ENCODE measurements at regions not wholly inside any gene's neighbourhood (a gene's known extent, or its start where the extent isn't known, plus 50 kb on each side); places are given as distances from the start of the nearest gene placed in this dataset.
"Not testable (repeated sequence)": the region's sequence is repeated elsewhere in the genome, so short reads cannot be mapped to it uniquely, and the experiment has no call there.

GRCh38 chr10:21421794-21422193, 103.7 kb downstream of the SKIDA1 start:
- Mint-ChIP-seq H3K9me3 (ENCODE audit: unreplicated experiment) (peaks cover 2% of the 10 kb centered on the region), H3K4me3 (ENCODE audit: unreplicated experiment) (no peak overlapping the region), H3K4me1 (ENCODE audit: low read depth, unreplicated experiment) (no peaks in the 10 kb centered on the region), H3K27me3 (ENCODE audit: unreplicated experiment) (no peaks in the 10 kb centered on the region), H3K27ac (ENCODE audit: unreplicated experiment) (no peak overlapping the region), H3K36me3 (ENCODE audit: unreplicated experiment) (no peaks in the 10 kb centered on the region)
- TF ChIP-seq, protein P1, sequence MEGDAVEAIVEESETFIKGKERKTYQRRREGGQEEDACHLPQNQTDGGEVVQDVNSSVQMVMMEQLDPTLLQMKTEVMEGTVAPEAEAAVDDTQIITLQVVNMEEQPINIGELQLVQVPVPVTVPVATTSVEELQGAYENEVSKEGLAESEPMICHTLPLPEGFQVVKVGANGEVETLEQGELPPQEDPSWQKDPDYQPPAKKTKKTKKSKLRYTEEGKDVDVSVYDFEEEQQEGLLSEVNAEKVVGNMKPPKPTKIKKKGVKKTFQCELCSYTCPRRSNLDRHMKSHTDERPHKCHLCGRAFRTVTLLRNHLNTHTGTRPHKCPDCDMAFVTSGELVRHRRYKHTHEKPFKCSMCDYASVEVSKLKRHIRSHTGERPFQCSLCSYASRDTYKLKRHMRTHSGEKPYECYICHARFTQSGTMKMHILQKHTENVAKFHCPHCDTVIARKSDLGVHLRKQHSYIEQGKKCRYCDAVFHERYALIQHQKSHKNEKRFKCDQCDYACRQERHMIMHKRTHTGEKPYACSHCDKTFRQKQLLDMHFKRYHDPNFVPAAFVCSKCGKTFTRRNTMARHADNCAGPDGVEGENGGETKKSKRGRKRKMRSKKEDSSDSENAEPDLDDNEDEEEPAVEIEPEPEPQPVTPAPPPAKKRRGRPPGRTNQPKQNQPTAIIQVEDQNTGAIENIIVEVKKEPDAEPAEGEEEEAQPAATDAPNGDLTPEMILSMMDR (IDR thresholded peaks at IDR 0.05; ENCODE audit: partially characterized antibody, unreplicated experiment): no peak
- DNase-seq: no peak

DNA sequence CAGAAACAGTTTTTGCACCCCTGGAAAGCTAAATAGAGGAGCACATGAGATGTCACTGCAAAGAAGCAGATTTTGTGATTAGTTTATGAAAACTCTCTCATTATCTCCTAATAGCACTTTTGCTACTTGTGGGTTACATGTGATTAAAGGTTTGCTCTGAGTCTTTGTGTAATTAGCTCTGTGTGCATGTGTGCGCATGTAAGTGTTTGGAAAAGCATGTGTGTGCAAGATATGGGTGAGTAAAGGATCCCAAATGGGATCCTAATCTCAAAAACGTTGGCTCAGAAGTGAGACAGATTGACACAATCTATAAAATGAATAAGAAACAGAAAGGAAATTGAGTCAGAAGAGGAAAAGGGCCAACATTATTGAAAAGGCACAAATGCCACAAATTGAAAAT, 104.5 kb downstream of the SKIDA1 start:
- Mint-ChIP-seq H3K4me1 (ENCODE audit: low read depth, unreplicated experiment) (no peaks in the 10 kb centered on the region), H3K9me3 (ENCODE audit: unreplicated experiment) (no peaks in the 10 kb centered on the region), H3K36me3 (ENCODE audit: unreplicated experiment) (no peaks in the 10 kb centered on the region), H3K27ac (ENCODE audit: unreplicated experiment) (no peak overlapping the region), H3K27me3 (ENCODE audit: unreplicated experiment) (no peaks in the 10 kb centered on the region), H3K4me3 (ENCODE audit: unreplicated experiment) (no peak overlapping the region)
- no peak for DNase-seq
- TF ChIP-seq, protein P1 (IDR thresholded peaks at IDR 0.05; ENCODE audit: partially characterized antibody, unreplicated experiment): no peak

DNA sequence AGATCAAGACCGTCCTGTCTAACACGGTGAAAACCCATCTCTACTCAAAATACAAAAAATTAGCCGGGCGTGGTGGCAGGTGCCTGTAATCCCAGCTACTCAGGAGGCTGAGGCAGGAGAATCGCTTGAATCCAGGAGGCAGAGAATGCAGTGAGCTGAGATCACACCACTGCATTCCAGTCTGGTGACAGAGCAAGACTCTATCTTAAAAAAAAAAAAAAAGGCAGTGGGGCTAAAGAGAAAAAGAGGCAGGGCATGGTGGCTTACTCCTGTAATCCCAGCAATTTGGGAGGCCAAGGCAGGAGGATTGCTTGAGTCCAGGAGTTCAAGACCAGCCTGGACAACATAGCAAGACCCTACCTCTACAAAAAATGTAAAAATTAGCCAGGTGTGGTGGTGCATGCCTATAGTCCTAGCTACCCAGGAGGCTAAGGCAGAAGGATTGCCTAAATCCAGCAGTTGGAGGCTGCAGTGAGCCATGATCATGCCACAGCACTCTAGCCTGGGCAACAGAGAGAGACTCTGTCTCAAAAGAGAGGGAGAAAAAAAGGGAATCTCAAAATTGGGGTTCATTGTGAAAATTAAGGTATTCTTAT, 106.4 kb downstream of the SKIDA1 start:
- not testable (repeated sequence) for DNase-seq; H3K4me1 Mint-ChIP-seq (ENCODE audit: low read depth, unreplicated experiment); H3K9me3 Mint-ChIP-seq (ENCODE audit: unreplicated experiment); H3K27me3 Mint-ChIP-seq (ENCODE audit: unreplicated experiment); H3K27ac Mint-ChIP-seq (ENCODE audit: unreplicated experiment); H3K36me3 Mint-ChIP-seq (ENCODE audit: unreplicated experiment); H3K4me3 Mint-ChIP-seq (ENCODE audit: unreplicated experiment)

- Mint-ChIP-seq H3K27ac (ENCODE audit: unreplicated experiment) (no peak overlapping the region), H3K4me3 (ENCODE audit: unreplicated experiment) (no peak overlapping the region)
Observed at GRCh38 chr10:21417172-21417712, 108.2 kb downstream of the SKIDA1 start.

DNA sequence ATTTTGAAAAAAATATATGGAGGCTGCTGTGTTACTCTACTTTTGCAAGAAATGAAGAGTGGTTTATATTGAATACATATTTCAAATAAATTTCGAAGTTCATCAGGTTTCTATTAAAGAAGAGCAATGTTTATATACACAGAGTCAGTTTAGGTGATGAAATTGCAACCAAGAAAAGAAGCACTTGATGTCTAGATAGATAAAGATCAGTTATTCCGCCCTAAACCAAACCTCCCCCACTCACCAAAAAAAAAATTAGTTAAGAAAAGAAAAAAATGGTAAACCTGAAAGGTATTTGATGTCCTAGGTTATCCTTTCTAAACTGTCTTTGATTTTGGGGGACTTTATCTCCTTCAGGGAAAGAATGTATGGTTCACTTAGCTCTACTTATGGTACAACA, 111.8 kb downstream of the SKIDA1 start:
- DNase-seq: no peak
- TF ChIP-seq, protein P1 (IDR thresholded peaks at IDR 0.05; ENCODE audit: partially characterized antibody, unreplicated experiment): no peak
- Mint-ChIP-seq H3K27me3 (ENCODE audit: unreplicated experiment) (no peaks in the 10 kb centered on the region), H3K9me3 (ENCODE audit: unreplicated experiment) (no peaks in the 10 kb centered on the region), H3K27ac (ENCODE audit: unreplicated experiment) (no peak overlapping the region), H3K4me3 (ENCODE audit: unreplicated experiment) (no peak overlapping the region), H3K4me1 (ENCODE audit: low read depth, unreplicated experiment) (no peaks in the 10 kb centered on the region), H3K36me3 (ENCODE audit: unreplicated experiment) (no peaks in the 10 kb centered on the region)

More at GRCh38 chr10:21417172-21417712, 108.2 kb downstream of the SKIDA1 start:
- H3K9me3 Mint-ChIP-seq (ENCODE audit: unreplicated experiment): no peaks in the 10 kb centered on the region
- DNase-seq: no peak
- no peaks in the 10 kb centered on the region for H3K27me3 Mint-ChIP-seq (ENCODE audit: unreplicated experiment)
- no peaks in the 10 kb centered on the region for H3K36me3 Mint-ChIP-seq (ENCODE audit: unreplicated experiment)
- H3K4me1 Mint-ChIP-seq (ENCODE audit: low read depth, unreplicated experiment): no peaks in the 10 kb centered on the region
- TF ChIP-seq, protein P1 (IDR thresholded peaks at IDR 0.05; ENCODE audit: partially characterized antibody, unreplicated experiment): no peak
